HG03565 (cell line): ENCODE measurements at regions not wholly inside any gene's neighbourhood (a gene's known extent, or its start where the extent isn't known, plus 50 kb on each side); places are given as distances from the start of the nearest gene placed in this dataset.

Experiments used
- ATAC-seq: cut with Tn5 transposase; IDR thresholded peaks from one replicate; pipeline ENCODE4 v1.9.1; 2021; ENCODE audit warnings: mild to moderate bottlenecking, moderate library complexity; ENCODE audit not compliant: unreplicated experiment

DNA sequence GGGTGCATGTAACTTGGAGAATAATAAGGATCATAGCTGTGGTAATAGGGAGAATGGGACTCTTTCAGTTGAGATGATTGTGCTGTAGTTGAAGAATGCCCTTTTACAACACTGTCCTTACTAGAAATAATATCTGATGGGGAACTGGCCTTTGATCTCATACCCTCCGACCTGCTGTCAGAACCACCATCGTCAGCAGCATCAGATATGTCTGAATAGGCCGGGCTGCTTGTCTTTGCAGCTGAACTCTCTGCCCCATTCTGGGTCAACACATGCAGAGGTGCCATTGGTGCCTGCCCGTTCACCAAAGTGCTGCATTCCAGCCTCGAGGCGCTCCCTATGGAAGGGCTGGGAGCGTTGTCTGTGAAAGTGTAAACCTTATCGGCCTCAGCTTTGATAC lies 99.1 kb downstream of the ZNF608 start:
- no peak for ATAC-seq

DNA sequence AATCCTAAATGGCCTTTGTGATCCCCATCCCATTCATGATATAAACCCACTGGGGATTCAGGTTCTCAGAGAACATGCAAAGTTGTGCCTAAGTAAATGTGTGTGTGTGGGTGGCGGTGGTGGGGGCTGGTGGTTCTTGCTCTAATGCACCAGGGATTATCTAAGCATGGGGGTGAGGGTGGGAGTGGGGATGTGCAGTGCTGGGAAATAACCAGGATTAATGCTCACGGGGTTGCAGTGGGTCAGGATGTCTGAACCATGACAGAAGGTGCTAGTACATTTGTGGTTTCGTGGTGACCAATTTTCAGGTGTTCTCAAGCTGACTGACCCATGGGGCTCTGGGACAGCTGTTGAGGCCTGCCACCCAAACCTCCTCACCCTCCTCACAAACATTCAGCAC lies 101.0 kb downstream of the ZNF608 start:
- no peak for ATAC-seq

DNA sequence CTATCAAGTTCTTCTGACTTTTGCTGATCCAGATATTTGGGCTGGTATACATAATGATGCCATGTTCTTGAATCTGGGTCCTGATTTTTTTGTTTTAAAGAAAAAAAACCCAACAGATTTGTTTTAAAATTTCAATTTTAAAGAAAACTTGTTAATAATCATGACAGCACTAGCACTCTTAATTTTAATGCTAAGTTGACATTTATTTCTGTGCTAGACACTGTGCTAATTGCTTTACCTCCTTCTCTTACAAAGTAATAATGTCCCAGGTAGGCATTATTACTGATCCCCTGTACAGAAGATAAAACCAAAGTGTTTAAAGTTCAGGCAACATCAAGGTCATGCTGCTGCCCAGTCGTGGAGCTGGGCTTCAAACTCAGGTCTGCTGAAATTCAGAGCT lies 101.9 kb downstream of the ZNF608 start:
- ATAC-seq: no peak

DNA sequence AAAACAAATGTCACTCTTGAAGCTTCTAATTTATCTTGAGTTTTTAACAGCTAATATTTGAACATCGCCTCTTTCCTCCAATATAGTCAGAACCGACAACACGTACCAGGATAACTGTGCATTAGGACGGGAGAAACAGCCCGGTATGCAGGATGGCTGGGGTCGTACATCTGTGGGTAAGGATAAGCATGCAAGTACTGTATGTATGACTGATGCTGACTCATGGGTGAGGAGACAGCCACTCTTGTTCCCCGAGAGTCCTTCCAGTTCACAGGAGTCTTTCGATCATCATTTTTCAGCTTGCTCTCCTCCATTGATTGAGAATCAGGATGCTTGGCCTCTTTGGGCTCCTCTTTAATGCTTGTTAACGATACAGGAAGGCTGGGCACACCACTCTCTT lies 102.3 kb downstream of the ZNF608 start:
- ATAC-seq: no peak

DNA sequence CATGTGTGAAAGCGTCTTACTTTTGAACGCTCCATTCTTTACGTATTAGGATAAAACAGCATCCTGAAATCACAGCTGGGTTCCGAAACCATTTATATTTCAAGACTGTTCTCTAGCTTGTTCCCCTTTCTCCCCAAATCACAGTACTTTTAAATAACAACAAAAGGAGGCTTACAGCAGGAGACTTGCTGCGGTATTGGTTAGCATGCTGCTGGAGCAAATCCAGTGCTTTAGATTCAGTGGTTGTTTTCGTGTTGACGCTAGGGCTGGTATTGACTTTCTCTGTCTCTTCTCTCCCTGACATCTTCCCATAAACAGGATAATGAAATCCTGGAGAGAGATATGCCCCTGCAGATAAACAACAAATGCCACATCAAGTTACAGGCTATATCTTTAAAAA lies 103.1 kb downstream of the ZNF608 start:
- ATAC-seq: no peak

DNA sequence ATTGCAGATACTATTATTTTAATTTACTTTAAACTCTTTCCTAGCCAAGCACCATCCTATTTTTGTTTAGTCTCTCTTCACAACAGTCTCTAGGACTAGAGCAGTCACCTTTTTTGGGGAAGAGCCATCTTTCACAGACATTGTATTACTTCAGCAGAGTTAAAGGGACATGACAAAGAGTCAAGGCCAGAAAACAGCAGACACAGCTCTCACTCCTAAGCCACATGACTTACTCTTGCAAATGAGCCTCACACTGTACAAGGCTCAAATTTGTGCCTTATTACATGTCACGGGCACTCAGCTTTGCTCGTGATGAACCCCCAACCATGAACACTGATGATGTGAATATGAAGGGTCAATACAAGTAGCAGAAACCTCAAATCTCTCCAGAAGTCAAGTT lies 104.3 kb downstream of the ZNF608 start:
- ATAC-seq: no peak

DNA sequence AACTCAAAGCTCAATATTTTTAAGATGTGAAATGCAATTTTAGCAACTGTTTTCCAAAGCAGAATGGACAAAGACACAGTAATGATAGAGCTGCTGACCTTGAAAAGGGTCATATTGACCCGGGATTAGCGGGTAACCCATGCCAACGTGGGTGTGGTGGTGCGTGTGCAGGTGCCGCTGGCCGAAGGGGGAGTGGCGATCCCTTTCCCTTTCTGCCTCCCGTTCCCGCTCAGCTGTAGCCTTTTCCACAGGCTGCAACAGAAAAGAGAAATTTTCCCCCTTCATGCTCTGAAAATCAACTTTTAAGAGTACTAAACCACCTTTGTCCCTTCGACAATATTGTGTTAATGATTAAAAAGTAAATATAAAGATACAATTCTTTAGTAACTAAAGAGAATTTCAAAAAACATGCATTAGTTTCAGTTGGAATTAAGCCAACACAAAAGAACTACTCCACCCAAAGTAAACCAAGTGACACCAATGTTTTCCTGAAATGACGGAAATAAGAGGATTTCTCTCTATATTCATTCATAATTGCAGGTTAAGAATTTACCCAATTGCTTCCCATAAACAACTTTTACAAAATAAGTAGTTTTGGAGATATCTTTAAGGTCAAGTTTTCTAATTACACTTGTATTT lies 105.2 kb downstream of the ZNF608 start:
- ATAC-seq: no peak

DNA sequence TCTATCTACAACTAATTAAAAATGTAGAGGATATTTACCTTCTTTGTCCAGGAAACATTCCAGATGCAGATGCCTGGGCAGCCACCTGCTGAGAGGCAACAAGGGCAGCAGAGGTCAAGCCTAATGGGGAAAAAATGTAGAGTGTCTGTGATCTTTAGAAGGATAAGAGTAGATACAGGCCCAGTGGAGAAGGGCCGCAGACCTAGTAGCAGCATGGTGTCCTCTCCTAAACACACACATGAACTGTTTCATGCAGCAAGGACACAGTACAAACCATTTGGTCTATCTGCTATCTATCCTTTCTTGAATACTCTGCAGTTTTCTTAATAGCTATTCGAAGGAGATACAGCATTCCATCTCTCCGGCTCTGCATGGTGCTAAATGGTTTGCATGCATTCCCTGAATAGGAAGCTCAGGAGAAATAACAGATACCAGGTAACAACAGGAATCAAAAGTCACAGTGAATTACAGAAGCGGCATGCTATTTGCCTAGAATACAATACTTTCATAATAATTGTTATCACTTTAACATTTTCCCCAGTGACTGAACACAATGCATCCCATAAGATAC lies 107.3 kb downstream of the ZNF608 start:
- no peak for ATAC-seq

DNA sequence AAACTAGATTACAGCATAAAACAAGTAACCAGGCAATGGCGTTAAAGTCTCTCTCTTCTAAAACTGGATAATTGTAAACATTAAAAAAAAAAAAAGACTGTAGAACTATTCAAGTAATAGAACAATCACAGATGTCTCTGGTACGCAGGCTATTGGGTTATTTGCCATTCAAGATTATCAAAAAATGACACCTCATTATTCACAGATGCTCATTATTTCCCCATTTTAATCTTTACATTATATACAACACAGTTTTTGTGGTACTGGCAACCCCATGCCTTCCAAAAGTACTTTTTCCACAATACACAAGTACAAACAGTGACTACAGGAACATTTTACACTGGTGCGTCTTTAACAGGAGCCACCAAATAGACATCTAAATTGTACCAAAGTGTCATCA lies 109.4 kb downstream of the ZNF608 start:
- no peak for ATAC-seq

DNA sequence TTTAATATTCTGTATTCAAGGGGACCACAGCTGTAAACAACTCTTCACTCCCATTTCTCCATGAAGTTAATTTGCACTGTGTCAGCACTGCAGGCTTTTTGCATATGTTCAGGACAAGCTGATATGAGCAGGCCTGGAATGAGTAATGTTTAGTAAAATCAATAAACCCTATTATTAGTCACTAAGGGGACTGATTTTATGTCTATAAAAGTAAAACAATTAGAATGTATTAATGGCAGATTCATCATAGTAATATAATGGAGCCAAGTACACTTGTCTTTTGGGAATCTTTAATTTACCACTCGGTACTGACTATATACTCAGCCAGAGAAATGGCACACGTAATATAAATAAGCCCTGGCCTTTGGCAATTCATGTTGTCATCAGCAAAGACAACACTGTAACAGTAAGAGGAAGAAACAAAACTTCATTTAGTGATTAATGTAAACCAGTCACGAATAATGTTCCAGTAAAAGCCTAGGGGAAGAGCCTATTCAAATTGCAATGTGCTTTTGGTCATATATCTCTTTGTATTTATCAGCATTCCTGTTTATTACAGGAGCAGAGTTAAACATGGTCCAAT lies 111.6 kb downstream of the ZNF608 start:
- no peak for ATAC-seq

DNA sequence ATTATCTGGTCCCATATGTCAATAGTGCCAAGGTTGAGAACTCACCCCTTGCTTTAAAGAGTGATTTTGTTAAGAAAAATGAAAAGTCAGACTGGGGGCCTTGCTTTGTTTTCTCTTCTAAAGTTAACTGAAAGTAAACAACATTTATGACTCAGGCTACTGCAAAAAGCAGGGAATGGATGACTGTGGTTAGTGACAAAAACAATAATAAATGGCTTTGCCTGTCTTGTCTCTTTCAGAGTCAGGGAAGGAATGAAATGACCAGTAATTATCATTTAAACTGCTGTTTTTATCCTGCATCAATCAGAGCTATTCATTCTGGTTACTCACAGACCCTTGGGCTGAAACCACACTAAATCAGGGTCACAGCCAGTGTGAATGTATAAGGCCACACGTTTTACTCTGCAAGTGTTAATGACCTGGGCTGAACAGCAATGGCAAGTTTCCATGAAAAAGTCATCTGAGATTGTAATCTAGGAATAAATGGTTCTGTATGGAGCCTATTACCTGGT lies 112.2 kb downstream of the ZNF608 start:
- ATAC-seq: no peak

DNA sequence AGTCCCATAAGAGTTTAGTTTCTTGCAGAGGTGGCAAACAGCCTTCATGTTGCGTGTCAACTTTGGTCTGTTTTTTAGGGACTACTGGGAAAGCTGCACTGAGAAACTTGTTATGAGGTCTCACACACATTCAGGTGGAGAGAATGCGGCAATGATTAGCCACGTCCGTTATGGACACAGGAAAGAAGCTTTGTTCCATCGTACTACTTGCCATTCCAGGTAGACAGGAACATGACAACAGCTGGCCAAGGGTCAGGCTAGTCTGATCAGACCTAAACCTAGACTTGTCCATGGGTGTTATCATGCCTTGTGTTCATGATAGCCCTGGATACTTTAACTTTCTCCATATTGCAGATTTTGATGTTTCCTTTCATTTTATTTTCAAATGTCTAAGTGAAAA lies 113.2 kb downstream of the ZNF608 start:
- no peak for ATAC-seq

DNA sequence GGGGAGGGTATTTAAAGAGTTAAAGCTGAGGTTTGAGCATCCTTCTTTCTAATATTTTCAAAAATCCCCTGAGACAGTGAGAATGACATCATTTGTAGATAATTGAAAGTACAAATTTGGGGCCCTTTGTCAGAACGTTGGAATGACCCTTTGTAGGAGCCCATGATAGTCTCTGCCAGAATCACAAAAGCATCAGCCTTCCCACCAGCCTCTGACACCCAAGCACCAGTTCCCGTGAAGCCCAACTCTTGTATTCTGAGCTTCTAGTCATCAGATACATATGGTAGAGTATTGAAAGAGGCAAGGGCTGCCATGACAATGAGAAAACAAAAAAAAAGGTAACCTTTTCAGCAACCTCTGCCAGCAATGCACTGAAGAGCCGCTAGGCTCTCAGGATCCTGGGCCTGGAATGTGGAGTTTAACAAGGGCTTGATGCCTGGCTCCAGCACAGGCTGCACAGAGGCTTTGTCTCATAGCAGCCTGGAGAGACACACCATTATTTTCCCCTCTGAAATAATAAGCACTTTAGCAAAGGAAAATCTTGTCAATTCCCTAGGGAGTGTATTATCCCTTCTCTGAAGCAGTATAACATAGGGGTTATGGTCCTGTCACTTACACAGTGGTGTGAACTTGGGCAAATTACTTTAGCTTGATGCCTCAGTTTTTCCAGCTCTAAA lies 114.4 kb downstream of the ZNF608 start:
- ATAC-seq: no peak

DNA sequence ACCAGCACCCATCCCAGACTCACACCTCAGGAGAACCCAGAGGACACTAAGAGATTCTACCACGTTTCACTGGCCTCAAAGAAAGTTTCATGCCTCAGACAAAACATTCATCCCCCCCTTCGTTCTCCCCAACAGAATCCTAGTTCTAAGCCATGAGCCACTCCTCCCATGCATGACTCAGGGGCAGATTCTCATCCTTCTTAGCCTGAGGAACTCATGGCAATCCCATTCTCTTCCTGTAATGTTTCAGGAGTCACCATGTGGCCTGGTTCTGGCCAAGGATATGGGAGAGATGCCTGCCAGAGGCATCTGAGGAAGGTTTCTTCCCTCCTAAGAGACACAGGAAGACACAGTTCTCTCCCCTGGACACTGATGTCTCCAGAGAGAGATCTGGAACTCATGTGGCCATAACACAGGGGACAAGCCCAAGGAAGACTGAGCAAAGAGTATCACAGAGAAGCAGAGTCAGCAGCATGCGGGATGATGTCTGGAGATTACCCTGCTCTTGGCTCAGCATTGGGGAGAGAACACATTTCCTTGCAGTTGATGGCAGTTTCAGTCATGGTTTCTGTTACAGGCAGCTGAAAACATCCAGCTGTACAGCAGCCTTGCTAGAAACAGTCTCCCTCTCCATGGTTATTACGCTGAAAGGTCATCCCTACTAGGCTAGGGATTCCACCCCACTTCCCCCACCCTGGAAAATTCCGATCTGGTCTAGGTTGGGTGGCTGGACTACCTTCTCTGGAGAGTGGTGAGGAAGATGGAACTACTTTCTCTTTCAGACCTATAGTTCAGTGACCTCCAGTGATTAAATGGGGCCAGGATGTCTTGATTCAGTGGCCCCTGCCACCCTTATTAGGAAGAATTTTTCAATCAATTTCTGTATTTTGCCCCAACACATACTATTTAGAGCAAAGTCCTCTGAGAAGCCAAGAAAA lies 115.4 kb downstream of the ZNF608 start:
- peak; percentile 53 for ATAC-seq

DNA sequence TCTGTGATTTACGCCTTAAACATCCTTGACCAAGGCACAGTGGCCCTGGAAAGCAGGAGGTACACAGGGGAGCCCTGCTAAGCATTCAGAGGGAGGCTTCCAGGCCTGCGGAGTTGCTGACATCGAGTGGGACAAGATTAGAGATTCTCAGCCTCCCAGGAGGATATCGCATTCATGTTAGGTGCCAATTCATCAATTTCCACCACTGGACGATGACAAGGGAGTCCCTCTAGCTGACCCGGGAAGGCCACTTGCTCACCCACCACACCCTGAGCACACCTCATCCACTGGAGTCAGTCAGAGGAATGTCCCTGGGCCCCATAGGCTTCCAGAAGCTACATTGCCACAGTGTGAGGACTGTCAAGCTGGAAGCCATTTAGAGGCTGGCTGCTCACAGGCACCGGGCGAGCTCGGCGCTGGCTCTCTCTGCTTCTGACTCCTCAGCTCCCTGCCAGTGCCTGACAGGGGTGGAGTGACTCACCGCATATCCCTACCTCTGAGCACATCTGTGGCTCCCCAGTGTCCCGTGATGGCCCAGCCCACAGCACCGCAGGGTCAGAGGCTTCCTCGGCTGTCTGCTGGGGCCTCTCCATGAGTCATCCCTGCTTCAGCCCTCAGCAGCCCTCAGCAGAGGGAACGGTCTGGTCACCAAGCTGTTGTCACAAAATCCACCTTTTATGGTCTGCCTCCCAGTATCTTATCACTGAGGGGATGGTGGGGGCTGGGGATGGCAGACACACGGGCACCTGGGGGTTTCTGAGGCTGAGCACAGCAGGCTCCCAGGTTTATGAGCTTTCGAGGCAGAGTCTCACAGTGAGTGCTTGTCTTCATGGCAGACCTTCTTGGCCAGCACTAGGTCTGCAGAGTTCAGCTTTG lies 117.5 kb downstream of the ZNF608 start:
- ATAC-seq: no peak

DNA sequence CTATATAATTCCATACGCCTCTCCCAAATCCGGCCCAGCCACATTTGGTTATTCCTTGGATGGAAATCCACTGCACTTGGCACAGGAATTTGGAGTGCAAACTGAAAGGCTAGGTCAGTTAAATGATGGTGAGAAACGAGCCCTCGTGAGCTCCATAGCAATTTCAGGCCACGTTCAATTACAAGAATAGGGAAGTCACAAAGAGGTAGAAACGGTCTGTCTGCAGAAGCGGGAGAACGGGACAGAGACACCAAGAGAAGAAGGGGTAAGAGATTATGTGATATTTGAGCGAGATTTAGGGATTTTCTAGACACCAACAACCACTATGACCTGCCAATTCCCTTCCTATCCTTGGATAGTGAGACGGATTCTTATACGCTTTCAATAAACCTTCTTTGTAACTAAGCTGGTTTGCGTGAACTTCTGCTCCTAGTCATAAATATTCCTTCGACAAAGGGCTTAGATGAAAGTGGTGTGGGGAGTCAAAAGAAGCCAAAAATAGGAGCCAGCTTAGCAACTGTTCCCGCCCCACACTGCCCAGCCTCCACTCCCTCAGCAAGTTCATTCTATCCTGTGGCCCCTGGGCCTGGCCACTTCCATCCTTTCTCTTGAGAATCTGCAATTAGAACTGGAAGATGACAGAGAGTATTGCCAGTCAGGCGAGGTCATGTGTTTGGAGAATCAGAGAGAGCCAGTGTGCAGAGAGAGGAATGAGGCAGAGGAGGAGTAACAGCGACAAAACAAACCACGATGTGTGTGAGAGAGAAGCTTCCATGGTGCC lies 118.4 kb downstream of the ZNF608 start:
- ATAC-seq: no peak

DNA sequence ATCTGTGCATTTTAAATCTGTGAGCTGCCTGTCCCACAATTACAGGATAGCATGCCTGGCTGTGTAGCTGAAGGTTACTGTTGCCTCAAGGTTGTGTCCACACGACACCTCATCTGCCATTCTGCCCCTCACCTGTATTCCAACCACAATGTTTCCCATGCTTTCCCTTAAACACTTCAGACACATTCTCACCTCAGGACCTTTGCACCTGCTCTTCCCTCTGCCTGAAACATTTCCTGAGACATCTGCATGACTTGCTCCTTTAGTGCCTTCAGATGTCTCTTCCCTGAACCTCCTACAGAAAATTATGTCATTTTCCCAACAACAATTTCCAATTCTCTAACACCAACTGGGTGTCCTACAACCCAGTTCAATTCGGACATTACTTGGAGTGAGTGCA lies 120.4 kb downstream of the ZNF608 start:
- ATAC-seq: no peak

DNA sequence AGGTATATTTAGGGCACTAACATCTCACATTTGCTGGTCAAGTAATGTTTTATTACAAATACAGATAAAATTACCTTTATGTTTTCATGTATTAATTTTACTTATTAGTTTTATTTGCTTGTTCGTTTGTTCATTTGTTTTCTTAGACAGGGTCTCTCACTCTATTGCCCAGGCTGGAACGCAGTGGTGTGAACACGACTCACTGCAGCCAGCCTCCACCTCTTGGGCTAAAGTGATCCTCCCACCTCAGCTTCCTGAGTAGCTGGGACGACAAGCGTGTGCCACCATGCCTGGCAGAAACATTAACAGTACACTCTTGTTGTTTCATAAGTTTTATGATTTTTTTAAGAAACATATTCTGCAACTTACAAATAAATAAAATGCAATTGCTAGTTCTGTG lies 123.2 kb downstream of the ZNF608 start:
- ATAC-seq: no peak

DNA sequence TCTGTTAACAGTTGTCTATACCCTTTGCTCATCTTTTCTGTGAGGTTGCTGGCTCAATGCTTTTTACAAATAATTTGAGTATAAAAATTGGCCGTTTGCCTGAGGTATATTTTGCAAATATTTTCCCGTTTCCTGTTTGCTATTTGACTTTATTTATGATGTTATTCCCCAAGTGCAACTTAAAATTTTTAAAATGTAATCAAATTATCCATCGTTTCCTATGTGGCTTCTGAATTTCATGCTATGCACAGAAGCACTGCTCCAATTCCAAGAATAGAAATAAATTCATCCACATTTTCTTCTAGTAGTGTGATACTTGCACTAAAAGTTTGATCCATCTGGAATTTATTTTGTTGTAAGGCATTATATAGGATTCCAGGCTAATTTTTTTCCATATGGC lies 123.6 kb downstream of the ZNF608 start:
- no peak for ATAC-seq
